KMS-11 (cell line): ENCODE measurements at regions not wholly inside any gene's neighbourhood (a gene's known extent, or its start where the extent isn't known, plus 50 kb on each side); places are given as distances from the start of the nearest gene placed in this dataset.
"Not testable (repeated sequence)": the region's sequence is repeated elsewhere in the genome, so short reads cannot be mapped to it uniquely, and the experiment has no call there.

Experiments
- H2AFZ ChIP-seq: fragments of 200-600 bp; sonication (generic); 2 replicates; pipeline ENCODE4 v1.6.1; 2016; ENCODE audit warnings: antibody characterized with exemption, mixed run types, low read depth
- H3K27ac ChIP-seq: fragments of 200-600 bp; sonication (generic); 2 replicates; pipeline ENCODE4 v1.6.1; 2016; ENCODE audit warnings: mild to moderate bottlenecking, mixed run types
- H3K27me3 ChIP-seq: fragments of 200-600 bp; sonication (generic); 2 replicates; pipeline ENCODE4 v1.6.1; 2017; ENCODE audit warnings: mild to moderate bottlenecking, low read depth, mixed run types, moderate library complexity; ENCODE audit not compliant: insufficient read depth
- H3K36me3 ChIP-seq: fragments of 200-600 bp; sonication (generic); 2 replicates; pipeline ENCODE4 v1.6.1; 2017; ENCODE audit warnings: mild to moderate bottlenecking, mixed run types; ENCODE audit not compliant: insufficient read depth
- H3K4me1 ChIP-seq: fragments of 200-600 bp; sonication (generic); 2 replicates; pipeline ENCODE4 v1.6.1; 2016; ENCODE audit warnings: mild to moderate bottlenecking, low read depth, mixed run types; ENCODE audit not compliant: poor library complexity, severe bottlenecking
- H3K4me2 ChIP-seq: fragments of 200-600 bp; sonication (generic); 2 replicates; pipeline ENCODE4 v1.7.0; 2016; ENCODE audit warnings: mild to moderate bottlenecking, mixed run types
- H3K4me3 ChIP-seq: fragments of 200-600 bp; sonication (generic); IDR thresholded peaks from 2 replicates; pipeline ENCODE4 v1.6.1; 2017; ENCODE audit warnings: low read depth, low read length, mixed read lengths; ENCODE audit not compliant: insufficient read depth
- H3K79me2 ChIP-seq: fragments of 200-600 bp; sonication (generic); 2 replicates; pipeline ENCODE4 v1.6.1; 2016; ENCODE audit warnings: low read depth, mixed run types; ENCODE audit not compliant: insufficient read depth
- H3K9ac ChIP-seq: fragments of 200-600 bp; sonication (generic); 2 replicates; pipeline ENCODE4 v1.6.1; 2016; ENCODE audit warnings: mild to moderate bottlenecking, mixed run types
- H4K20me1 ChIP-seq: fragments of 200-600 bp; sonication (generic); 2 replicates; pipeline ENCODE4 v1.6.1; 2016; ENCODE audit warnings: mild to moderate bottlenecking, mixed run types; ENCODE audit not compliant: insufficient read depth

DNA sequence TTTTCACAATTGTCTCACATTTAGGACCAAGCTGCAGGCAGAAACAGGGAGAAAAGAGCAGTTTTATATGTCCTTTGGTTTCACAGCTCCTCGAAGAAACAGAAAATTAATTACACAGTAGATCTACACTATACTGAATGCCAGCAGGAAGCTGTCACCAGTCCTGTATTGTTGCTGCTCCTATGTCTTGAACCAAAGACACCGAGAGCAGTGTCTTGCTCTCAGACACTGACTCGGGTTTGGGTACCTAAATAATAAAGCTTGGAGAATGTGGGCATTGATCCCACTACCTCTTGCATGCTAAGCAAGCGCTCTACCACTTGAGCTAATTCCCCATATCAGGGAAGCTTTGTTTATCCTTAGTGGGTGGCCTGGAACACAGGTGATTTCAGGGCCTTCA is 168.4 kb upstream of the ZNF322 start:
- not testable (repeated sequence) for H3K4me3 ChIP-seq, H3K27ac ChIP-seq, H3K27me3 ChIP-seq, H3K4me1 ChIP-seq, H2AFZ ChIP-seq, H3K79me2 ChIP-seq, H3K9ac ChIP-seq, H3K36me3 ChIP-seq, H3K4me2 ChIP-seq, H4K20me1 ChIP-seq

DNA sequence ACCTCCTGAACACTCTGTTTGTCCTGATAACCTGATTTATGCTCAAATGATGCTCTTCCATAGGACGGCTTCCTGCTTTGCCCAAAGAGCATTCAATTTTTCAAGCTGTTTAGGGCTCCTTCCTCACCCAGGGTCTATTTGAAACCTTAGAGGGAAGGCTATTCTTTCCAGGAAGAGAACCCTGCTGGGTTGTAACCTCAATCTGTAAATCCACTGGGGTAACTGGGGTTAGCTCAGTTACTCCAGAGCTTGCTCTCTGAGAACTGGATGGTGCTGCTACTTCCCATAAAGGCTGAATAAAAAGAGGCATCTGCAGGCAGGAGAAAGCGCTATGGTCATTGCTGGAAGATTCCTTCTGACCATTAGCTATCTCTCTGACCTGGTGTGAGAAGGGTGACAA is 169.9 kb upstream of the ZNF322 start:
- H3K4me1 ChIP-seq, H3K27ac ChIP-seq, H3K9ac ChIP-seq, H4K20me1 ChIP-seq, H3K4me3 ChIP-seq, H3K4me2 ChIP-seq, H3K36me3 ChIP-seq, H3K27me3 ChIP-seq, H2AFZ ChIP-seq, H3K79me2 ChIP-seq: not testable (repeated sequence)

DNA sequence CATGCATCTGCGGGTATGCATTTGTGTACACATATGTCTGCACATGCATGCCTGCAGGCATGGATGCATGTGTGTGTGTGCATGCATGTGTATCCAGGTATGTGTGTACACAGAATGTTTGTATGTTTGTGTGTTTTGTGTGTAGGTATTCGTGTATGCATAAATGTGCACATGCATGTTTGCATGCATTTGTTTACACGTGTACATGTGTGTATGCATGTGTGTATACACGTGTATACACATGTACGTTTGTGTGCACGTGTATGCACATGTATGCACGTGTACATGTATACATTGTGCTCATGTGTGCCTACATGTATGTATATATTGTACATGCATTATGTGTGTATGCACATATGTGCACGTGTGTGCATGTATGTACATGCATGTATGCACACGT is 171.4 kb upstream of the ZNF322 start:
- H3K4me3 ChIP-seq, H2AFZ ChIP-seq, H3K79me2 ChIP-seq, H4K20me1 ChIP-seq, H3K27me3 ChIP-seq, H3K27ac ChIP-seq, H3K36me3 ChIP-seq, H3K9ac ChIP-seq, H3K4me2 ChIP-seq, H3K4me1 ChIP-seq: not testable (repeated sequence)

DNA sequence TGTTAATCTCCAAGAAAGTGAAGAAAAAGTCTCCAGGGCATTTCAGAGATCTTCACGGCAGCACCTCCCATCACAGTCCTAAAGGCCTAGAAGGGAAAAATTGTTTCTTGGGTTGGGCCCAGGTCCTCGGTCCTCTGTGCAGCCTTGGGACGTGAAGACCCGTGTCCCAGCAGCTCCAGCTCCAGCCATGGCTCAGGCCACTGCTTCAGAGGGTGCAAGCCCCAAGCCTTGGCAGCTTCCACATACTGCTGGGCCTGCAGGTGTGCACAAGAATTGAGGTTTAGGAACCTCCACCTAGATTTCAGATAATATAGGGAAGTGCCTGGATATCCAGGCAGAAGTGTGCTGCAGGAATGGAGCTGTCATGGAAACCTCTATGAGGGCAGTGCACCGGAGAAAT is 176.2 kb upstream of the ZNF322 start:
- not testable (repeated sequence) for H3K4me1 ChIP-seq, H4K20me1 ChIP-seq, H3K4me2 ChIP-seq, H3K9ac ChIP-seq, H3K27ac ChIP-seq, H3K27me3 ChIP-seq, H3K4me3 ChIP-seq, H3K36me3 ChIP-seq, H3K79me2 ChIP-seq, H2AFZ ChIP-seq

DNA sequence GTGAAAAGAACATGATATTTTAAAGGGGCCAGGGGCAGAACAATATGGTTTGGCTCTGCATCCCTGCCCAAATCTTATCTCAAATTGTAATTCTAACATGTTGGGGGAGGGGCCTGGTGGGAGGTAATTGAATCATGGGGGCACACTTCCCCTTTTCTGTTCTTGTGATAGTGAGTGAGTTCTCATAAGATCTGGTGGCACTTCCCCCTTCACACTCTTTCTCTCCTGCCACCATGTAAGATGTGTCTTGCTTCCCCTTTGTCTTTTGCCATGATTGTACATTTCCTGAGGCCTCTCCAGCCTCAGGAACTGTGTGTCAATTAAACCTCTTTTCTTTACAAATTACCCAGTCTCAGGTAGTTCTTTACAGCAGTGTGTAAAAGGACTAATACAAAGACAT is 177.1 kb upstream of the ZNF322 start:
- H3K79me2 ChIP-seq, H2AFZ ChIP-seq, H3K27ac ChIP-seq, H3K27me3 ChIP-seq, H3K4me1 ChIP-seq, H3K36me3 ChIP-seq, H3K4me3 ChIP-seq, H3K9ac ChIP-seq, H3K4me2 ChIP-seq, H4K20me1 ChIP-seq: not testable (repeated sequence)

DNA sequence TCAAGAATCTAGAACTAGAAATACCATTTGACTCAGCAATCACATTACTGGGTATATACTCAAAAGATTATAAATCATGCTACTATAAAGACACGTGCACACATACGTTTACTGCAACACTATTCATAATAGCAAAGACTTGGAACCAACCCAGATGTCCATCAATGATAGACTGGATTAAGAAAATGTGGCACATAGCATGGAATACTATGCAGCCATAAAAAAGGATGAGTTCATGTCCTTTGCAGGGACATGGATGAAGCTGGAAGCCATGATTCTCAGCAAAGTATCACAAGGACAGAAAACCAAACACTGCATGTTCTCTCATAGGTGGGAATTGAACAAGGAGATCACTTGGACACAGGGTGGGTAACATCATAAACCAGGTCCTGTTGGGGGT is 185.3 kb upstream of the ZNF322 start:
- H3K27ac ChIP-seq, H3K4me2 ChIP-seq, H3K27me3 ChIP-seq, H3K36me3 ChIP-seq, H2AFZ ChIP-seq, H3K4me1 ChIP-seq, H3K79me2 ChIP-seq, H3K4me3 ChIP-seq, H4K20me1 ChIP-seq, H3K9ac ChIP-seq: not testable (repeated sequence)

DNA sequence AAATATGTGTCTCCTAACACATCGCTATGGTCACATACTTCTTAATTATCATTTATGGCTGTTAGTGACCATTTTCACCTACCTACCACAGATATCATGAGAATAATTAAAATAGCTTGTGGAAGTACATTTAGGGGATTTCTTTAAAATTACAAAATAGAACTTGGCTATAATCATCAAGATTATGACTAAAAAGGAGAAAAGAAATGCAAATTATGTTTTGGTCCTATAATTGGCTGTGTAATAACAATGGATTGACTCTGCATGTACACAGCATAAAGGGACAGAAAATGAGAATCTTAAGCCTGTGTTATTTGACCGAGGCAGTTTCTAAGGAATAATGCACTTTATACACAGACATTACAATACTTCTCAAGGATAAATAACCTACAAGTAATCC is 197.7 kb upstream of the ZNF322 start:
- H2AFZ ChIP-seq, H3K4me3 ChIP-seq, H3K4me2 ChIP-seq: not testable (repeated sequence)

DNA sequence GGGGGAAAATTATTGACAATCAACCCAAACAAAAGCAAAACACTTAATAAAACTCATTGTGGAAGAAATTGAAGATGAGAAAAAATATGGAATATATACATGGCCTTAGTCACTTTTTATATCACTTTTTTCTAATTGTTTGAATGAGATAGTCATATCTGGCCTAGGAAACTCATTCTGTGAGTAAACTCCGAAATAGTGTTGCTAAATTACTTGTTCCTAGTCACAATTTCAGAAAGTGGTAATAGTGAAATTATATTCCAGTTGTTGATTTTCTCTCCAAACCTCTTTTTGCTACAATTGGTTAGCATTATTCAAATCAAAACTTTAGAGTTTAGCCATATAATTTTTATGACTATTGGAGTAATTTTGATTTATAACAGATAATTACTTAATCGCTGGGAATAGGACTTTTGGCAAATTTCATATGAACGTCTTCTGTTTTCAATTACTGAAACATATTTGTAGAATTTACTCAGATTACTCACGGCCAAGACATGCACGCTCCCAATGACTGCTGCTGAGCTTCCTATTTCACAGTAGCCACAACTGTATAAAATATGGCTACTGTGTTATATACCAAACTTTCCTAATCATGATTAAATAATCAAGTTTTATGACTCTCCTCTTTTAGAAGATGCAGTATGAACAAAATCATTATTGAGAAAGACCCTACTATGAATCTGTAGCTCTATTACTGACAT is 199.7 kb upstream of the ZNF322 start:
- H3K4me2 ChIP-seq, H3K4me1 ChIP-seq, H2AFZ ChIP-seq, H4K20me1 ChIP-seq, H3K79me2 ChIP-seq, H3K4me3 ChIP-seq, H3K36me3 ChIP-seq, H3K9ac ChIP-seq, H3K27ac ChIP-seq, H3K27me3 ChIP-seq: not testable (repeated sequence)

More for the DNA sequence above, 197.7 kb upstream of the ZNF322 start:
- H3K79me2 ChIP-seq, H3K27me3 ChIP-seq, H3K9ac ChIP-seq, H3K4me1 ChIP-seq, H3K27ac ChIP-seq, H3K36me3 ChIP-seq, H4K20me1 ChIP-seq: not testable (repeated sequence)

DNA sequence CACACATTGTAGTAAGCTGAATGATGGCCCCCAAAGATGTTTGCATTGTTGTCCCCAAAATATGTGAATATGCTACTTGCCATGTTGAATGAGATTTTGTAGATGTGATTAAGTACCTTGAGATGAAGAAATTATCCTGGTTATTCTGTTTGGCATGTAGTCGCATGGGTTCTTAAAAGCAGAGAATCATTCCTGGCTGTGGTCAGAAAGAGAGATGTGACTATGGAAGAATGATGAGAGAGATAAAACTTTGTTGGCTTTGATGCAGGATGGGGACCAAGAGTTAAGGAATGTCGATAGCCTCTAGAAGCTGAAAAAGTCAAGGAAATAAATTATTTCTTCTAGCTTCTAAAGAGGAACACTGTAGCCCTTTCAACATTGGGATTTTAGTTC is 200.2 kb upstream of the ZNF322 start:
- not testable (repeated sequence) for H3K9ac ChIP-seq, H3K4me3 ChIP-seq, H4K20me1 ChIP-seq, H3K79me2 ChIP-seq, H3K27me3 ChIP-seq, H3K27ac ChIP-seq, H3K4me1 ChIP-seq, H3K36me3 ChIP-seq, H3K4me2 ChIP-seq, H2AFZ ChIP-seq

DNA sequence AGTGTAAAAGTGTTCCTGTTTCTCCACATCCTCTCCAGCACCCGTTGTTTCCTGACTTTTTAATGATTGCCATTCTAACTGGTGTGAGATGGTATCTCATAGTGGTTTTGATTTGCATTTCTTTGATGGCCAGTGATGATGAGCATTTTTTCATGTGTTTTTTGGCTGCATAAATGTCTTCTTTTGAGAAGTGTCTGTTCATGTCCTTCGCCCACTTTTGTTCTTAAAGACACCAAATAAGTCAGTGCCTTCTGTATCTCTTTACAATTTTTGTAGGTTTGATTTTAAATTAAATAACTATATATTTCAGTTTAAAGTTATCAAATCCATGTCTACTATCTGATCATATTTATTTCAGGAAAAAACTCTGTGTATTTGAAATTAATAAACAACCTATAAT is 202.4 kb upstream of the ZNF322 start:
- H3K27me3 ChIP-seq, H3K27ac ChIP-seq, H3K79me2 ChIP-seq, H4K20me1 ChIP-seq, H3K9ac ChIP-seq, H3K4me1 ChIP-seq, H3K4me3 ChIP-seq, H3K36me3 ChIP-seq, H2AFZ ChIP-seq, H3K4me2 ChIP-seq: not testable (repeated sequence)

DNA sequence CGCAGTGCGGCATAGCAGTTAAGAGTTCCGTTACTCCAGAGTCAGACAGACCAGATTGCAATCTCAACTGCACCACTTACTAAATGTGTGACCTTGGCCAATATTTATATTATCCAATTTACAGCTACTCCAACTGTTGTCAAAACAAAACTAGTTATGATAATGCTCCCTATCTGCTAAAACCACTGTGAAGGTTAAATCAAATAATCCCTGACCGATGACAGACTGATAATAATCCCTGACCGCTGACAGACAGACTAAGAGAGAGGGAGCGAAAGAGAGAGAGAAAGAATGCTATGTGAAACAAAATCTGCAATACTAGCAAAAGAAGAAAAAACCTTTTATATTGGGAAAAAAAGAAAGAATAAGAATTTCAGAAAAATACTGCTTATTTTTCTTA is 204.1 kb upstream of the ZNF322 start:
- not testable (repeated sequence) for H3K9ac ChIP-seq, H2AFZ ChIP-seq, H3K4me2 ChIP-seq, H3K27ac ChIP-seq, H3K4me1 ChIP-seq, H3K27me3 ChIP-seq, H3K36me3 ChIP-seq, H4K20me1 ChIP-seq, H3K79me2 ChIP-seq, H3K4me3 ChIP-seq
